ENCODE measurements at regions not wholly inside any gene's neighbourhood (a gene's known extent, or its start where the extent isn't known, plus 50 kb on each side); places are given as distances from the start of the nearest gene placed in this dataset.

DNA sequence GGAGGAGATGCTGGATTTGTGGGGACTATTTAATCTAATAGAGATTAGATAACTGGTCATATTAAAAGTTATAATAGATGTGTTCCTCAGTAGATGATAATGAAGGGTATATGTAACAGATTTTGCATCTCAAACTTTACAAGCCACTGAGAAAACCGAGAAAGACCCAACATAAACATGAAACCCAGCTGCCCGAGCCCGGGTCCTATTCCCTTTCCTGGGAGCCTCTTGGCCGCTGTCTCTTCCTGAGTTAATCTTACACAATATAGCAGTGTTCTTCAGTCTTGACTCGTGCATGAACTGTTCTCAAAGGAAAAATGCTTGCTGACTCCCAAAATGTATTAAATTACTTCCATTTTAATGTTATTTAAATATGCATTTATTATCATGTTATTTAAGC is 94.5 kb downstream of the COPS8 start:
- H3K27ac ChIP-seq (ENCODE audit: insufficient read depth, low read depth, low read length) = no peak overlapping the region
- H3K27me3 ChIP-seq (ENCODE audit: control insufficient read depth in 2 of 2, insufficient read depth in 2 of 2, low read length in 2 of 2) = no peaks in the 10 kb centered on the region
- no TSS peak for BruUV-seq (replicated peaks)
- intact Hi-C loops (cut with micrococcal nuclease) (no loop called here), dilution Hi-C loops (cut with MboI; ENCODE audit: extremely low pct_ligation_motif_present, low sequenced_read_pairs) (no loop called here)
- no peaks in the 10 kb centered on the region for H3K79me2 ChIP-seq (ENCODE audit: control insufficient read depth, insufficient read depth, low read length)
- ChIA-PET CTCF (interaction anchor here (2.2 kb wide), 1 partner anchor 11 kb away, joined by 5 read pairs; no protein-coding TSS in a partner anchor), POLR2A (no interaction called here)
- no peak for TF ChIP-seq EZH2 (IDR thresholded peaks at IDR 0.05; ENCODE audit: borderline replicate concordance, low read depth, low read length, severe bottlenecking)
- TF ChIP-seq, protein P1, sequence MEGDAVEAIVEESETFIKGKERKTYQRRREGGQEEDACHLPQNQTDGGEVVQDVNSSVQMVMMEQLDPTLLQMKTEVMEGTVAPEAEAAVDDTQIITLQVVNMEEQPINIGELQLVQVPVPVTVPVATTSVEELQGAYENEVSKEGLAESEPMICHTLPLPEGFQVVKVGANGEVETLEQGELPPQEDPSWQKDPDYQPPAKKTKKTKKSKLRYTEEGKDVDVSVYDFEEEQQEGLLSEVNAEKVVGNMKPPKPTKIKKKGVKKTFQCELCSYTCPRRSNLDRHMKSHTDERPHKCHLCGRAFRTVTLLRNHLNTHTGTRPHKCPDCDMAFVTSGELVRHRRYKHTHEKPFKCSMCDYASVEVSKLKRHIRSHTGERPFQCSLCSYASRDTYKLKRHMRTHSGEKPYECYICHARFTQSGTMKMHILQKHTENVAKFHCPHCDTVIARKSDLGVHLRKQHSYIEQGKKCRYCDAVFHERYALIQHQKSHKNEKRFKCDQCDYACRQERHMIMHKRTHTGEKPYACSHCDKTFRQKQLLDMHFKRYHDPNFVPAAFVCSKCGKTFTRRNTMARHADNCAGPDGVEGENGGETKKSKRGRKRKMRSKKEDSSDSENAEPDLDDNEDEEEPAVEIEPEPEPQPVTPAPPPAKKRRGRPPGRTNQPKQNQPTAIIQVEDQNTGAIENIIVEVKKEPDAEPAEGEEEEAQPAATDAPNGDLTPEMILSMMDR (IDR thresholded peaks at IDR 0.05; ENCODE audit: extremely low read depth in 1 of 2, insufficient read depth in 1 of 2, low read depth in 1 of 2, low read length in 2 of 2) = no peak
- no peak for TF ChIP-seq JUN (IDR thresholded peaks at IDR 0.05; ENCODE audit: borderline replicate concordance, insufficient read depth, insufficient read length, low read depth)
- TF ChIP-seq GATA2 (IDR thresholded peaks at IDR 0.05; ENCODE audit: insufficient read depth, insufficient read length, low read depth, low read length) = no peak
- TF ChIP-seq POLR2AphosphoS5 (IDR thresholded peaks at IDR 0.05; ENCODE audit: insufficient read depth, low read depth, low read length) = no peak
- no peaks in the 10 kb centered on the region for H3K36me3 ChIP-seq (ENCODE audit: control insufficient read depth in 2 of 2, extremely low read depth in 1 of 2, insufficient read depth in 2 of 2, low read length in 2 of 2)
- FAIRE-seq (no peak), DNase-seq (ENCODE audit: low read depth, low spot score) (no peak)
- H3K9me1 ChIP-seq (replicated peaks; ENCODE audit: control insufficient read depth, extremely low read depth, insufficient read depth, low read length) = no peaks in the 10 kb centered on the region
- H3K9ac ChIP-seq (replicated peaks; ENCODE audit: extremely low read depth, insufficient read depth, low read length) = no peak overlapping the region
- no peaks in the 10 kb centered on the region for H3K9me3 ChIP-seq (replicated peaks; ENCODE audit: control insufficient read depth, insufficient read depth, low read length)
- no peak overlapping the region for H2AFZ ChIP-seq (ENCODE audit: low read depth, low read length)
- no peaks in the 10 kb centered on the region for H3K4me1 ChIP-seq (ENCODE audit: control insufficient read depth, extremely low read depth, insufficient read depth, low read length)
- H4K20me1 ChIP-seq (replicated peaks; ENCODE audit: control insufficient read depth, extremely low read depth, insufficient read depth, low read length) = no peaks in the 10 kb centered on the region
- H3K4me3 ChIP-seq (replicated peaks in 1 of 3; ENCODE audit: insufficient read depth in 1 of 3, low read depth in 1 of 3, low read length in 3 of 3) = no peak overlapping the region
- H3K4me2 ChIP-seq (ENCODE audit: insufficient read depth, low read length) = no peak overlapping the region

DNA sequence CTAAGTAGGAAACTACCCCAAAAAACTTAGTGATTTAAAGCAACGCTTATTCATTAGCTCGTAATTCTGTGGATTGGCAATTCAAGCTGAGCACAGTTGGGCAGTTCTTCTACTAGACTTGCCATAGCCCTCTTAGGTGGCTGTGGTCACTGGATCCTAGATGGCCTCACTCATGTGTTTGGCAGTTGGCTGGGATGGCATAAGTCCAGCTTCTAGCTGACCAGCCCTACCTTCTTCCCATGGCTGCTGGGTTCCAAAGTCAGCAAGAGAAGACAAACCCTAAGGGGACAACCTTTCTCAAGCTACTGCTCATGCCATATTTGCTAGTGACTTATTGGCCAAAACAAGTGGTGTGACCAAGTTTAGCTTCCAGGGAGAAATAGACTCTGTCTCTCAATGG is 95.3 kb downstream of the COPS8 start:
- no peaks in the 10 kb centered on the region for H4K20me1 ChIP-seq (replicated peaks; ENCODE audit: control insufficient read depth, extremely low read depth, insufficient read depth, low read length)
- DNase-seq (ENCODE audit: low read depth, low spot score) = no peak
- no peaks in the 10 kb centered on the region for H3K79me2 ChIP-seq (ENCODE audit: control insufficient read depth, insufficient read depth, low read length)
- no peak overlapping the region for H3K4me2 ChIP-seq (ENCODE audit: insufficient read depth, low read length)
- H3K4me3 ChIP-seq (replicated peaks in 1 of 3; ENCODE audit: insufficient read depth in 1 of 3, low read depth in 1 of 3, low read length in 3 of 3) = no peak overlapping the region
- H3K9me3 ChIP-seq (replicated peaks; ENCODE audit: control insufficient read depth, insufficient read depth, low read length) = no peaks in the 10 kb centered on the region
- no TSS peak for BruUV-seq (replicated peaks)
- H3K9me1 ChIP-seq (replicated peaks; ENCODE audit: control insufficient read depth, extremely low read depth, insufficient read depth, low read length) = no peaks in the 10 kb centered on the region
- FAIRE-seq = no peak
- dilution Hi-C loops (cut with MboI; ENCODE audit: extremely low pct_ligation_motif_present, low sequenced_read_pairs) = no loop called here
- no peak overlapping the region for H2AFZ ChIP-seq (ENCODE audit: low read depth, low read length)
- intact Hi-C loops (cut with micrococcal nuclease) = no loop called here
- H3K27ac ChIP-seq (ENCODE audit: insufficient read depth, low read depth, low read length) = no peak overlapping the region
- no peaks in the 10 kb centered on the region for H3K36me3 ChIP-seq (ENCODE audit: control insufficient read depth in 2 of 2, extremely low read depth in 1 of 2, insufficient read depth in 2 of 2, low read length in 2 of 2)
- H3K4me1 ChIP-seq (ENCODE audit: control insufficient read depth, extremely low read depth, insufficient read depth, low read length) = no peaks in the 10 kb centered on the region
- H3K9ac ChIP-seq (replicated peaks; ENCODE audit: extremely low read depth, insufficient read depth, low read length) = no peak overlapping the region
- TF ChIP-seq JUN (IDR thresholded peaks at IDR 0.05; ENCODE audit: borderline replicate concordance, insufficient read depth, insufficient read length, low read depth) (no peak), MYC (IDR thresholded peaks at IDR 0.05; ENCODE audit: low read depth, low read length) (no peak)
- TF ChIP-seq, protein P2, sequence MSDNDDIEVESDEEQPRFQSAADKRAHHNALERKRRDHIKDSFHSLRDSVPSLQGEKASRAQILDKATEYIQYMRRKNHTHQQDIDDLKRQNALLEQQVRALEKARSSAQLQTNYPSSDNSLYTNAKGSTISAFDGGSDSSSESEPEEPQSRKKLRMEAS (IDR thresholded peaks at IDR 0.05; ENCODE audit: insufficient read depth, insufficient read length) = no peak
- no peaks in the 10 kb centered on the region for H3K27me3 ChIP-seq (ENCODE audit: control insufficient read depth in 2 of 2, insufficient read depth in 2 of 2, low read length in 2 of 2)
- ChIA-PET CTCF (interaction anchor here (2.2 kb wide), 1 partner anchor 10 kb away, joined by 5 read pairs; no protein-coding TSS in a partner anchor), POLR2A (no interaction called here)
